Osteocyte (in vitro differentiated cells): ENCODE measurements at regions not wholly inside any gene's neighbourhood (a gene's known extent, or its start where the extent isn't known, plus 50 kb on each side); places are given as distances from the start of the nearest gene placed in this dataset.

Source experiments
- DNase-seq: peaks from one replicate; pipeline ENCODE4 v3.0.0; 2021; ENCODE audit warnings: mixed read lengths; ENCODE audit not compliant: unreplicated experiment; ENCODE audit errors: extremely low spot score
- H3K27ac Mint-ChIP-seq: one replicate; pipeline ENCODE4 v1.8.0; 2021; ENCODE audit warnings: mild to moderate bottlenecking, mixed read lengths; ENCODE audit not compliant: unreplicated experiment
- H3K27me3 Mint-ChIP-seq: one replicate; pipeline ENCODE4 v1.8.0; 2021; ENCODE audit warnings: mixed read lengths; ENCODE audit not compliant: unreplicated experiment
- H3K36me3 Mint-ChIP-seq: one replicate; pipeline ENCODE4 v1.8.0; 2021; ENCODE audit warnings: mixed read lengths; ENCODE audit not compliant: unreplicated experiment
- H3K4me1 Mint-ChIP-seq: one replicate; pipeline ENCODE4 v1.8.0; 2021; ENCODE audit warnings: mixed read lengths; ENCODE audit not compliant: unreplicated experiment
- H3K4me3 Mint-ChIP-seq: one replicate; pipeline ENCODE4 v1.8.0; 2021; ENCODE audit warnings: mild to moderate bottlenecking, moderate library complexity, mixed read lengths; ENCODE audit not compliant: unreplicated experiment
- H3K9me3 Mint-ChIP-seq: one replicate; pipeline ENCODE4 v1.8.0; 2021; ENCODE audit warnings: mixed read lengths; ENCODE audit not compliant: unreplicated experiment
- CTCF ChIP-seq: fragments of 200-600 bp; sonication (generic); IDR thresholded peaks from 2 replicates; pipeline ENCODE4 v1.5.0; 2021; ENCODE audit warnings: antibody characterized with exemption, mild to moderate bottlenecking, moderate library complexity

DNA sequence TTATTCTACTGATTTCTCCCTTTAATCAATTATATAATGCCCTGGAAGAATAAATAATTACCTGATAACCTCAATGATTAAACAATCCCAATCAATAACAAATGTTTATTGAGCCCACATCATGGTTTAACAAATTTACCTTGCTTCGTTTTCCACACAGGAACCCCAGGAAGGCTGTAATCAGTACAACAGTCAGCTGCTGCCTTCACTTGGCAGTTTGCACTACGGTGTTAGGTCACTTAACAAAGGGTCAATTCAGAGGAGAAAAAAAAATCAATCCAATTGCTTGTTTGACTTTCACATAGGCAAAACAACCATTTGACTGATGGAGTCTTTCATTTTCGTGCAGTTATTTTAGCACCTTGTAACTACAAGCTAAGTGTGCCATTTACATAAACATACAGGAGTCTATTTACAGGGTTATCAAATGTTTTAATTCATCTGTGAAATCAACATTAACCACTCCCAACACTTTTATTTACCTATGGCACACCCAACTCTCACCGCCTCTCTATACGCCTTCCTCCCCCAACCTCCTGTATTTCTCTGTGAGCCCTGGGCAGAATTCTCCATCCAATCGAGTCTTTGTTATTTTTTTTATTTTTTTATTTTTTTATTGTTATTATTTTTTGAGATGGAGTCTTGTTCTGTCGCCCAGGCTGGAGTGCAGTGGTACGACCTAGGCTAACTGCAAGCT lies 140.4 kb upstream of the TAB2 start:
- H3K9me3 Mint-ChIP-seq = peaks cover 4% of the 10 kb centered on the region
- no peak overlapping the region for H3K4me3 Mint-ChIP-seq
- no peaks in the 10 kb centered on the region for H3K36me3 Mint-ChIP-seq
- H3K27ac Mint-ChIP-seq = no peak overlapping the region
- no peaks in the 10 kb centered on the region for H3K27me3 Mint-ChIP-seq
- peaks cover 9% of the 10 kb centered on the region for H3K4me1 Mint-ChIP-seq
- TF ChIP-seq CTCF = no peak
- DNase-seq = no peak

DNA sequence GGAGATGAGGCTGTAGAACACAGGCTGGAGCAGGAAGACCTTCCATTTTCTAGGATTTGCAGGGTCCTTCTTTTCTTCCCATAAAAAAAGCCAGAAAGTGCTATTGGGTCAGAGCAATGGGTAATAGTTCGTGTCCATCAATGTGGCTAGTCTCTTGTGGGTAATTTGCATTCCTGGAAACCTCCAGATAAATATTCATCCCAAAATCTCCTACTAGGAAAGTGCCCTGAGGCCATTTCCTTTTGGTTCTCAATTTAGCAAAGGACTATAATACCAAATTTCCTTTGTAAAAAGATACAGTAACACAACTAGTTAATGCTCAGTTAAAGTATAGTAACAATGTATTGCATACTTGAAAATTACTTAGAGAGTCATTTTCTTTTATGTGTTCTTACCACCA lies 138.1 kb upstream of the TAB2 start:
- Mint-ChIP-seq H3K36me3 (no peaks in the 10 kb centered on the region), H3K9me3 (peaks cover 7% of the 10 kb centered on the region), H3K4me1 (peaks cover 22% of the 10 kb centered on the region), H3K27me3 (no peaks in the 10 kb centered on the region), H3K27ac (no peak overlapping the region), H3K4me3 (no peak overlapping the region)
- DNase-seq = no peak
- TF ChIP-seq CTCF = no peak

DNA sequence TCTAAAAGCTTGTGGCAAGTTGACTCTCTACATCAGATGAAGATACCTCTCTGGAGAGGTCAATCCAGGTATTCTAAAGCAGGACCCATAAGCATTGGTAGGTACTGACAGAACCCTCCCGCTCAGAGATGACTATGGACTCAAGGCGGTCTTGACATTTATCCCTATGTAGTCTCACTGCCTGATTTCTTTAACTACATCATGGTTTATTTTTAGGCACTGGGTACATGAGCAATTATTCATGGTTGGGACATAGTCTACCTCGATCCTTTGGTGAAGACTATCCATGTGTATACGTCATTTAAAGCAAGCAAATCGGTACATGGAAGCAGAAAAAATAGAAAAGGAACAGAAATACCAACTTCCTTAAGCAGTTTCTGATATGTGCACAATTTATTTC lies 136.2 kb upstream of the TAB2 start:
- H3K27ac Mint-ChIP-seq = no peak overlapping the region

GRCh38 chr6:149182262-149182661 lies 135.2 kb upstream of the TAB2 start:
- peaks cover 18% of the 10 kb centered on the region for H3K9me3 Mint-ChIP-seq
- no peaks in the 10 kb centered on the region for H3K36me3 Mint-ChIP-seq
- H3K4me3 Mint-ChIP-seq = no peak overlapping the region
- peaks cover 22% of the 10 kb centered on the region for H3K4me1 Mint-ChIP-seq
- TF ChIP-seq CTCF = no peak
- no peak for DNase-seq
- no peaks in the 10 kb centered on the region for H3K27me3 Mint-ChIP-seq
- peak overlapping the region; percentile 41 for H3K27ac Mint-ChIP-seq

More for the DNA sequence above, 136.2 kb upstream of the TAB2 start:
- TF ChIP-seq CTCF = no peak
- Mint-ChIP-seq H3K27me3 (no peaks in the 10 kb centered on the region), H3K9me3 (peaks cover 17% of the 10 kb centered on the region), H3K4me3 (no peak overlapping the region), H3K4me1 (peaks cover 22% of the 10 kb centered on the region), H3K36me3 (no peaks in the 10 kb centered on the region)
- no peak for DNase-seq

- no peak for TF ChIP-seq CTCF
- no peak overlapping the region for H3K27ac Mint-ChIP-seq
- peaks cover 15% of the 10 kb centered on the region for H3K4me1 Mint-ChIP-seq
- H3K9me3 Mint-ChIP-seq = peaks cover 38% of the 10 kb centered on the region
- H3K36me3 Mint-ChIP-seq = peaks cover 5% of the 10 kb centered on the region
- no peak overlapping the region for H3K4me3 Mint-ChIP-seq
- no peak for DNase-seq
- no peaks in the 10 kb centered on the region for H3K27me3 Mint-ChIP-seq
Observed at GRCh38 chr6:149184523-149184922, 133.0 kb upstream of the TAB2 start.
